ENCODE measurements at regions not wholly inside any gene's neighbourhood (a gene's known extent, or its start where the extent isn't known, plus 50 kb on each side); places are given as distances from the start of the nearest gene placed in this dataset.

DNA sequence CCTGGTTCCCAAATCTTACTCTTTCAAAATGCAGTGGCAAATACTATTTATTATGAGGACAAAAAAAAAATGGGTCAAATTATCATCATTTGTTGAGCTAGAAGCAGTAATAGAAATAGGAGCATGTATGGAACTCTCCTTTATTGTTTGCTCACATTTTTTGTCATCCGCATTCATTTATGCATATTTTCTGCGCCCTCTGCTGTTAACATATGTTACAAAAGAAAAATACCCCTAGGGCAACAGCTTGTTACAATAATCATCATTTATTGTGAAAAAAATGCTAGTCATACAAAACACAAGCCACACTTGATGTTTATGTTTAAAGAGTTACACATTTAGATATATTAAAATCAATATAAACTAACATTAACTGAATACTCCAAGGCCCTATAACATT, 328.2 kb downstream of the TUSC1 start:
- no peak for FAIRE-seq
- no peak overlapping the region for H3K4me3 ChIP-seq (replicated peaks in 1 of 3; ENCODE audit: insufficient read depth in 1 of 3, low read depth in 2 of 3, low read length in 3 of 3)

More for the DNA sequence above, 328.2 kb downstream of the TUSC1 start:
- no peak for DNase-seq (ENCODE audit: low spot score)
- Histone ChIP-seq H3K27ac (ENCODE audit: extremely low read length, insufficient read depth, low read length) (no peak overlapping the region), H3K4me1 (ENCODE audit: insufficient read depth, low read length) (no peaks in the 10 kb centered on the region), H3K27me3 (ENCODE audit: control insufficient read depth in 1 of 2, insufficient read depth in 2 of 2, low read length in 2 of 2) (no peaks in the 10 kb centered on the region), H2AFZ (ENCODE audit: low read length) (no peak overlapping the region), H3K4me2 (ENCODE audit: low read depth, low read length) (no peak overlapping the region), H3K9me3 (ENCODE audit: low read length) (peaks cover 13% of the 10 kb centered on the region), H3K9ac (ENCODE audit: insufficient read depth, low read depth, low read length) (no peak overlapping the region), H4K20me1 (ENCODE audit: insufficient read depth, low read length) (no peaks in the 10 kb centered on the region), H3K79me2 (ENCODE audit: insufficient read depth, low read length) (no peaks in the 10 kb centered on the region), H3K36me3 (replicated peaks in 1 of 2; ENCODE audit: control insufficient read depth in 1 of 2, insufficient read depth in 2 of 2, low read length in 2 of 2) (no peaks in the 10 kb centered on the region)
- TF ChIP-seq ZFP37 (CRISPR knock-in tag; IDR thresholded peaks at IDR 0.05; ENCODE audit: borderline replicate concordance) (no peak), MED13 (CRISPR knock-in tag; IDR thresholded peaks at IDR 0.05) (no peak), CHD2 (IDR thresholded peaks at IDR 0.05; ENCODE audit: low read depth, low read length) (no peak), TEF (CRISPR knock-in tag; IDR thresholded peaks at IDR 0.05) (no peak), DR1 (CRISPR knock-in tag; IDR thresholded peaks at IDR 0.05) (no peak), SPEN (CRISPR knock-in tag; IDR thresholded peaks at IDR 0.05; ENCODE audit: low read depth) (no peak), PAXIP1 (CRISPR knock-in tag; conservative IDR thresholded peaks at IDR 0.05) (no peak), RBM22 (optimal IDR thresholded peaks at IDR 0.05; ENCODE audit: low read length) (no peak)
- POLR2A ChIA-PET, result no interaction called here
- in situ Hi-C loops (cut with HindIII; ENCODE audit: extremely low pct_ligation_motif_present, low pct_unique_long_range_greater_than_20kb), result no loop called here
- no peak for ATAC-seq
- BruUV-seq (replicated peaks), result no TSS peak
- 1% methylated on average over 2 of the region's 2 CpGs for WGBS (ENCODE audit: low lambda C conversion rate)
- CTCF ChIA-PET (ENCODE audit: low intra/inter-chr PET ratio, low total read pairs), result no interaction called here
- intact Hi-C loops (cut with micrococcal nuclease; ENCODE audit: unreplicated experiment), result no loop called here

All from HepG2 (cell line).